T-helper 2 cell treated with Interferon-gamma antibody and Interleukin-4, amounts not matched to agents 5 μg/mL and 100 μg/mL, for 36 hours (primary cell): ENCODE measurements at regions not wholly inside any gene's neighbourhood (a gene's known extent, or its start where the extent isn't known, plus 50 kb on each side); places are given as distances from the start of the nearest gene placed in this dataset.
A peak's percentile ranks its signal among the peaks of the same experiment; 100 is the strongest.
"Not testable (repeated sequence)": the region's sequence is repeated elsewhere in the genome, so short reads cannot be mapped to it uniquely, and the experiment has no call there.

Experiments
- DNase-seq: peaks from one replicate; pipeline ENCODE4 v3.0.0; 2021; ENCODE audit warnings: low spot score
- H3K27ac Mint-ChIP-seq: one replicate; pipeline ENCODE4 v1.8.0; 2021; ENCODE audit warnings: mild to moderate bottlenecking, mixed read lengths
- H3K27me3 Mint-ChIP-seq: one replicate; pipeline ENCODE4 v1.8.0; 2021; ENCODE audit warnings: low read depth, mixed read lengths
- H3K36me3 Mint-ChIP-seq: one replicate; pipeline ENCODE4 v1.8.0; 2021; ENCODE audit warnings: low read depth, mixed read lengths
- H3K4me1 Mint-ChIP-seq: one replicate; pipeline ENCODE4 v1.8.0; 2021; ENCODE audit warnings: low read depth, mixed read lengths
- H3K4me3 Mint-ChIP-seq: one replicate; pipeline ENCODE4 v1.8.0; 2022; ENCODE audit warnings: mild to moderate bottlenecking, moderate library complexity, mixed read lengths
- H3K9me3 Mint-ChIP-seq: one replicate; pipeline ENCODE4 v1.8.0; 2021; ENCODE audit warnings: mixed read lengths

GRCh38 chr2:215635071-215635787, 199.4 kb upstream of the FN1 start:
- peaks cover 59% of the 10 kb centered on the region for H3K9me3 Mint-ChIP-seq

GRCh38 chr2:215633360-215633759, 197.5 kb upstream of the FN1 start:
- H3K27me3 Mint-ChIP-seq: no peaks in the 10 kb centered on the region
- H3K4me1 Mint-ChIP-seq: no peaks in the 10 kb centered on the region
- no peak overlapping the region for H3K4me3 Mint-ChIP-seq
- DNase-seq: no peak
- no peaks in the 10 kb centered on the region for H3K36me3 Mint-ChIP-seq
- H3K9me3 Mint-ChIP-seq: peaks cover 50% of the 10 kb centered on the region
- H3K27ac Mint-ChIP-seq: no peak overlapping the region

More at GRCh38 chr2:215635071-215635787, 199.4 kb upstream of the FN1 start:
- H3K4me3 Mint-ChIP-seq: no peak overlapping the region
- H3K36me3 Mint-ChIP-seq: no peaks in the 10 kb centered on the region
- DNase-seq: no peak
- H3K27ac Mint-ChIP-seq: no peak overlapping the region
- H3K27me3 Mint-ChIP-seq: no peaks in the 10 kb centered on the region
- H3K4me1 Mint-ChIP-seq: no peaks in the 10 kb centered on the region

DNA sequence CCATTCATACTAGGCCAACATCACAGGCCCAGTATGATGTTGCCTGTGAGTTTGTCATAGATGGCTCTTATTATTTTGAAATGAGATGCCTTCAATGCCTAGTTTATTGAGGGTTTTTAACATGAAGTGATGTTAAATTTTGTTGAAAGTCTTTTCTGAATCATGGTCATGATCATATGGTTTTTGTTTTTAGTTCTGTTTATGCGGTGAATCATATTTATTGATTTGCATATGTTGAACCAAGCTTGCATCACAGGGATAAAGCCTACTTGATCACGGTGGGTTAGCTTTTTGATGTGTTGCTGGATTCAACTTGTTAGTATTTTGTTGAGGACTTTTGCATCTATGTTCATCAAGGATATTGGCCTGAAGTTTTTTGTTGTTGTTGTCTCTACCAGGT, 195.8 kb upstream of the FN1 start:
- H3K4me1 Mint-ChIP-seq: no peaks in the 10 kb centered on the region
- H3K36me3 Mint-ChIP-seq: no peaks in the 10 kb centered on the region
- no peak overlapping the region for H3K27ac Mint-ChIP-seq
- no peaks in the 10 kb centered on the region for H3K27me3 Mint-ChIP-seq
- H3K9me3 Mint-ChIP-seq: peaks cover 46% of the 10 kb centered on the region
- no peak overlapping the region for H3K4me3 Mint-ChIP-seq
- DNase-seq: no peak

DNA sequence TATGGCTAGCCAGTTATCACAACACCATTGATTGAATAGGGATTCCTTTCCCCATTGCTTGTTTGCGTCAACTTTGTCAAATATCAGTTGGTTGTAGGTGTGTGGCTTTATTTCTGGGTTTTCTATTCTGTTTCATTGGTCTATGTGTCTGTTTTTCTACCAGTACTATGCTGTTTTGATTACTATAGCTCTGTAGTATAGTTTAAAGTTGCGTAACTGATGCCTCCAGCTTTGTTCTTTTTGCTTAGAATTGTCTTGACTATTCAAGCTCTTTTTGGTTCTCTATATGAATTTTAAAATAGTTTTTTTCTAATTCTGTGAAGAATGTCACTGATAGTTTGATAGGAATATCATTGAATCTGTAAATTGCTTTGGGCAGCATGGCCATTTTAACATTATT, 194.9 kb upstream of the FN1 start:
- not testable (repeated sequence) for H3K27me3 Mint-ChIP-seq, H3K27ac Mint-ChIP-seq
- peaks cover 41% of the 10 kb centered on the region for H3K9me3 Mint-ChIP-seq

GRCh38 chr2:215627771-215628170, 191.9 kb upstream of the FN1 start:
- H3K27me3 Mint-ChIP-seq: no peaks in the 10 kb centered on the region
- H3K4me3 Mint-ChIP-seq: no peak overlapping the region
- DNase-seq: no peak
- H3K4me1 Mint-ChIP-seq: no peaks in the 10 kb centered on the region
- H3K9me3 Mint-ChIP-seq: peaks cover 19% of the 10 kb centered on the region
- no peak overlapping the region for H3K27ac Mint-ChIP-seq
- no peaks in the 10 kb centered on the region for H3K36me3 Mint-ChIP-seq

More for the DNA sequence above, 194.9 kb upstream of the FN1 start:
- H3K36me3 Mint-ChIP-seq, DNase-seq, H3K4me1 Mint-ChIP-seq, H3K4me3 Mint-ChIP-seq: not testable (repeated sequence)

DNA sequence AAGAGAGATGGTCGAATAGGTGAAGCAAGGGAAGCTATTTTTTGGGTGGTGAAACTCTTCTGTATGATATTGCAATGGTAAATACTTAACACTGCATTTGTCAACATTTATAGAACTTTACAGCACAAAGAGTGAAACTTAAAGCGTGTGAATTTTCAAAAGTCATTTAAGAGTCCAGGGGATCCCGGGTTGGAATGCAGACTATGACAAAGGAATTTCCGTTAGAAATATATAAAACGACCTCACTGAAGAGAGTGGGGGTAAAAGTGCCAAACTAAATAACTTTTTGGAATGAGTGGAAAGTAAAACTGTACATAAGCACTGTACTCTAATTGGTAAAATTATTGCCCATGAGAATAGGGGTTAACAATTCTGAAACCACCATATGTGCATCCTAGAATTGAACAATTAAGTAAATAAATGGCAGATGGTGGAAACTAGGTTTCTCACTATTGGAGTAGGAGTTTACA, 191.0 kb upstream of the FN1 start:
- Mint-ChIP-seq H3K9me3 (peaks cover 13% of the 10 kb centered on the region), H3K27me3 (no peaks in the 10 kb centered on the region), H3K27ac (no peak overlapping the region), H3K4me3 (no peak overlapping the region), H3K4me1 (no peaks in the 10 kb centered on the region), H3K36me3 (no peaks in the 10 kb centered on the region)
- no peak for DNase-seq

GRCh38 chr2:215626063-215626462, 190.2 kb upstream of the FN1 start:
- no peaks in the 10 kb centered on the region for H3K4me1 Mint-ChIP-seq
- DNase-seq: no peak
- no peaks in the 10 kb centered on the region for H3K27me3 Mint-ChIP-seq
- no peak overlapping the region for H3K4me3 Mint-ChIP-seq
- H3K9me3 Mint-ChIP-seq: peaks cover 7% of the 10 kb centered on the region
- H3K36me3 Mint-ChIP-seq: no peaks in the 10 kb centered on the region
- H3K27ac Mint-ChIP-seq: no peak overlapping the region

- H3K4me3 Mint-ChIP-seq: no peak overlapping the region
- no peaks in the 10 kb centered on the region for H3K36me3 Mint-ChIP-seq
- H3K27ac Mint-ChIP-seq: no peak overlapping the region
- no peaks in the 10 kb centered on the region for H3K27me3 Mint-ChIP-seq
- DNase-seq: no peak
- H3K9me3 Mint-ChIP-seq: peaks cover under 1% of the 10 kb centered on the region
- no peaks in the 10 kb centered on the region for H3K4me1 Mint-ChIP-seq
These were observed 189.3 kb upstream of the FN1 start for GRCh38 chr2:215625207-215625606.

DNA sequence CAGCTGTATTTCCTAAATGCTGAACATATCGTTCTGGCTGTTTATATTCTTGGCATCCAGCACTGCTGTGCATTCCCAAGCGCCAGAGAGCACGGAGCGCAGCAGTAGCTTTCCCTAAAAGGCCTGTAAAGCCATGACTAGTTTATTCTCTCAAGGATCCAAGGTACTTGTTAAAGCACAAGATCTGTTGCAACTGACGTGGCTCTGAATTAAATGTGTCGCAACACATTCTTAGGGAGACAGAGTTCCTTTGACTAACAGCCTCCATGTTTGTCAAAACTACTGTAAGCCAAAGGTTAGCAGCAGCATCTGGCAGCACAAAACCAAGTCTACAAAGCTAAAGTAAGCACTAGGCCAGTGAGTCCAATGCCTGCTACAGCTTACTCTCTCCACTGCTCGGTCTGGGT, 188.6 kb upstream of the FN1 start:
- peaks cover 5% of the 10 kb centered on the region for H3K27me3 Mint-ChIP-seq
- no peaks in the 10 kb centered on the region for H3K36me3 Mint-ChIP-seq
- peaks cover 5% of the 10 kb centered on the region for H3K4me1 Mint-ChIP-seq
- DNase-seq: no peak
- H3K27ac Mint-ChIP-seq: no peak overlapping the region
- H3K9me3 Mint-ChIP-seq: no peaks in the 10 kb centered on the region
- no peak overlapping the region for H3K4me3 Mint-ChIP-seq

DNA sequence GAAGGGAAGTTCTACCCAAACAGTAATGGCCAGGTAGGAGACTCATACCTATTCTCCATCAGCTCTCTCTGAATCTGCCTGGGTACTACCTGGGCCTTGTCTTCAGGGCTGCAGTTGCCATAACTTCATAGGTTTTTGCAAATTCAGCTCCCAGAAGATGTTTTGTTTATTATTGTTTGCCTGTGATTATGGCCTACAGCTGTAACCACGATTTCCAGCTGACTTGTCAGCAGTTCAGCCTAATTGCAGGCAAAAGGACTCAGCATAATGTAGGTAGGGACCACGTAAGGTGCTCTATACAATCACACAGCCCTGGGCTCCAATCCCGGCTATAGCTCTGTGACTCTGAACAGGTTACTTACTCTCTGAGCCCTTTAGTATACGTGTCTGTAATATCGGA, 187.0 kb upstream of the FN1 start:
- no peak overlapping the region for H3K4me3 Mint-ChIP-seq
- H3K27me3 Mint-ChIP-seq: peaks cover 6% of the 10 kb centered on the region
- peaks cover 6% of the 10 kb centered on the region for H3K4me1 Mint-ChIP-seq
- no peak for DNase-seq
- no peaks in the 10 kb centered on the region for H3K9me3 Mint-ChIP-seq
- no peaks in the 10 kb centered on the region for H3K36me3 Mint-ChIP-seq
- H3K27ac Mint-ChIP-seq: no peak overlapping the region

DNA sequence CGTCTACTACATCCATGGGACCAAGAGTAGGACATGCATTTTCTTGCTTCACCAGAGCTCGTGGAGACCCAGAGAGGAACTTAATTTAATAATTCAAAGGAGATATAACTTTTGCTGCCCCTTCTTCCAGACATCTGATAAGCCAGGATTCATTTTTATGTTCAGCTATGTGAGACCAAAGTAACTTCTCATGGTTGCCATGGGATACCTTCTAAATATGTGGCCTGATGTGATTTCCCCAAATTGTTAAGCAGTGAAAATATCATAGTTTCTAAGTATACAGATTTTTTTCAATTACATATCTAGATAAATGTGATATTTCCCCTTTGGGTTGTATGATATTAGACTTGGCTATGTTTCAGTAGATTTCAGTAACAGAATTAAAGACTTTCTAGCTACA, 185.5 kb upstream of the FN1 start:
- Mint-ChIP-seq H3K4me1 (peaks cover 6% of the 10 kb centered on the region), H3K36me3 (no peaks in the 10 kb centered on the region), H3K9me3 (no peaks in the 10 kb centered on the region), H3K4me3 (no peak overlapping the region), H3K27me3 (peaks cover 6% of the 10 kb centered on the region), H3K27ac (no peak overlapping the region)
- no peak for DNase-seq

DNA sequence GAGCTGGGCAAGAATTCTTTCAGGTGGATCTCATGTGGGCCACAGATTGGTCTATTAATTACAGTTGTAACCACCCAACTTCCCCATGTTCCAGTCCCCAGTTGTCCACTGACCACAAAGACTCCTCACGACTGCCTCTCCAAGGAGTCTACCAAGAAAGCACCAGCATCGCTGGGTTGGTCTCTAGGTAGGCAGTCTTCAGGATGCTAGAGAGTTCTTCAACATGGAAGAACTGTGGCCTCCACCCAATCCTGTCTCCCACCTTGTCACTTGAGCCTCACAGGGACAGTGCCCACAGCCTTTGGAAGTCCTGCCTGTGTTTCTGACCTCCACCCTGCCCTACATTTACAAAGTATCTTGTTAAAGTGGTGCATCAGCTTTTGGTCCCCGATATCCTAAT, 184.7 kb upstream of the FN1 start:
- peaks cover 6% of the 10 kb centered on the region for H3K4me1 Mint-ChIP-seq
- H3K27ac Mint-ChIP-seq: no peak overlapping the region
- no peak overlapping the region for H3K4me3 Mint-ChIP-seq
- H3K9me3 Mint-ChIP-seq: no peaks in the 10 kb centered on the region
- no peak for DNase-seq
- H3K36me3 Mint-ChIP-seq: no peaks in the 10 kb centered on the region
- peaks cover 6% of the 10 kb centered on the region for H3K27me3 Mint-ChIP-seq

GRCh38 chr2:215619989-215620388, 184.1 kb upstream of the FN1 start:
- no peak for DNase-seq
- peaks cover 6% of the 10 kb centered on the region for H3K27me3 Mint-ChIP-seq
- H3K9me3 Mint-ChIP-seq: no peaks in the 10 kb centered on the region
- H3K4me3 Mint-ChIP-seq: peak overlapping the region; percentile 59
- peaks cover 6% of the 10 kb centered on the region for H3K4me1 Mint-ChIP-seq
- H3K27ac Mint-ChIP-seq: peak overlapping the region; percentile 2
- H3K36me3 Mint-ChIP-seq: no peaks in the 10 kb centered on the region

GRCh38 chr2:215619022-215619958, 183.4 kb upstream of the FN1 start:
- Mint-ChIP-seq H3K9me3 (no peaks in the 10 kb centered on the region), H3K27me3 (peaks cover 6% of the 10 kb centered on the region), H3K4me3 (peak overlapping the region; percentile 59), H3K36me3 (no peaks in the 10 kb centered on the region), H3K27ac (peak overlapping the region; percentile 2), H3K4me1 (peaks cover 6% of the 10 kb centered on the region)
- DNase-seq: no peak
